H1 (cell line): ENCODE measurements at regions not wholly inside any gene's neighbourhood (a gene's known extent, or its start where the extent isn't known, plus 50 kb on each side); places are given as distances from the start of the nearest gene placed in this dataset.

Experiments used
- ATF3 ChIP-seq: IDR thresholded peaks from 2 replicates; pipeline ENCODE4 v1.6.1; 2011; ENCODE audit warnings: low read depth, mild to moderate bottlenecking, low read length; ENCODE audit not compliant: insufficient read depth
- BRCA1 ChIP-seq: IDR thresholded peaks from 2 replicates; pipeline ENCODE4 v1.6.1; 2012; ENCODE audit warnings: low read depth, low read length, improper control_type of control experiment
- CHD7 ChIP-seq: fragments of 300-600 bp; sonication (generic); IDR thresholded peaks from 2 replicates; pipeline ENCODE4 v1.7.1; 2012; ENCODE audit warnings: low read length, moderate library complexity, mild to moderate bottlenecking, inconsistent platforms; ENCODE audit not compliant: insufficient replicate concordance
- CTCF ChIP-seq, 3 experiments: IDR thresholded peaks; 1 replicate in 2 of 3; 2 replicates in 1 of 3; pipeline versions ENCODE4 v1.5.1 to v1.6.1; 2011; ENCODE audit warnings: low read length in 3 of 3, mild to moderate bottlenecking in 3 of 3, inconsistent platforms in 2 of 3, low read depth in 1 of 3, moderate library complexity in 1 of 3; ENCODE audit not compliant: insufficient read depth in 1 of 3; ENCODE audit errors: control extremely low read depth in 1 of 3
- POLR2A ChIP-seq, 2 experiments: IDR thresholded peaks; 1 replicate in 1 of 2; 2 replicates in 1 of 2; pipeline ENCODE4 v1.6.1; 2011; ENCODE audit warnings: low read depth in 2 of 2, low read length in 2 of 2, mild to moderate bottlenecking in 2 of 2; ENCODE audit errors: control extremely low read depth in 1 of 2
- POLR2AphosphoS5 ChIP-seq: IDR thresholded peaks from 2 replicates; pipeline ENCODE4 v1.6.1; 2011; ENCODE audit warnings: low read depth, low read length
- SAP30 ChIP-seq: fragments of 300-600 bp; sonication (generic); IDR thresholded peaks from 2 replicates; pipeline ENCODE4 v1.7.1; 2012; ENCODE audit warnings: low read length, moderate library complexity, mild to moderate bottlenecking, inconsistent platforms; ENCODE audit not compliant: insufficient read depth, insufficient replicate concordance
- SUZ12 ChIP-seq: fragments of 200-600 bp; sonication (generic); IDR thresholded peaks from 2 replicates; pipeline ENCODE4 v1.6.1; 2012; ENCODE audit warnings: mild to moderate bottlenecking, inconsistent platforms, low read length, moderate library complexity, mixed read lengths
- ZNF274 ChIP-seq: IDR thresholded peaks from 2 replicates; pipeline ENCODE4 v1.7.0; 2012; ENCODE audit warnings: low read length, borderline replicate concordance; ENCODE audit errors: extremely low read depth

- TF ChIP-seq CHD7, result no peak
- no peak for TF ChIP-seq CTCF (IDR thresholded peaks at IDR 0.05; ENCODE audit: control extremely low read depth in 1 of 3, insufficient read depth in 1 of 3, low read depth in 1 of 3, low read length in 3 of 3)
- no peak for TF ChIP-seq ATF3
- TF ChIP-seq ZNF274, result no peak
- TF ChIP-seq SUZ12, result no peak
- no peak for TF ChIP-seq SAP30
- no peak for TF ChIP-seq BRCA1
- TF ChIP-seq POLR2AphosphoS5, result no peak
- TF ChIP-seq POLR2A (IDR thresholded peaks at IDR 0.05; ENCODE audit: control extremely low read depth in 1 of 2, low read depth in 2 of 2, low read length in 2 of 2), result no peak
These were observed 275.4 kb upstream of the RPS6KA3 start for GRCh38 chrX:20542072-20542471.
